ENCODE measurements at regions not wholly inside any gene's neighbourhood (a gene's known extent, or its start where the extent isn't known, plus 50 kb on each side); places are given as distances from the start of the nearest gene placed in this dataset.

DNA sequence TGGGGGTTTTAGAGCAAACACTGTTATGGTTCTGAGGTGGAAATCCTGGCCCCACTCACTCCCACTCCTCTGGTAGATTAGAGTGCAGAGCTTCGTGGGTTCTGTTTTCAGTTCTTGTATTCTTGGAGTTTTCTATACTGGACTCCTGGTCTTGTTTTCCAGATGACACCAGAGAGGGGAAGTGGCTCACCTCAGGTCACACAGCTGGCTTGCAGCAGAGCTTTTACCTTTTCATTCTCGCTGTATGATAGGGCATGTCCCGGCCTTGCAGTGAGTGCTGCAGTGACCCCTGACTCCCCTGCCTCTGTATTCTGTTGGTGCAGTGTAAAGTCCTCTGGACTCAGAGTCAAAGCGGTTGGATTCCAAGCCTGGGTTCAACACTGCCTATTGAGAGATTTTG lies 148.9 kb upstream of the MEX3C start (continued):
- TF ChIP-seq, protein P1, sequence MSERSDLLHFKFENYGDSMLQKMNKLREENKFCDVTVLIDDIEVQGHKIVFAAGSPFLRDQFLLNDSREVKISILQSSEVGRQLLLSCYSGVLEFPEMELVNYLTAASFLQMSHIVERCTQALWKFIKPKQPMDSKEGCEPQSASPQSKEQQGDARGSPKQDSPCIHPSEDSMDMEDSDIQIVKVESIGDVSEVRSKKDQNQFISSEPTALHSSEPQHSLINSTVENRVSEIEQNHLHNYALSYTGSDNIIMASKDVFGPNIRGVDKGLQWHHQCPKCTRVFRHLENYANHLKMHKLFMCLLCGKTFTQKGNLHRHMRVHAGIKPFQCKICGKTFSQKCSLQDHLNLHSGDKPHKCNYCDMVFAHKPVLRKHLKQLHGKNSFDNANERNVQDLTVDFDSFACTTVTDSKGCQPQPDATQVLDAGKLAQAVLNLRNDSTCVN (CRISPR knock-in tag; IDR thresholded peaks at IDR 0.05) = no peak
- TF ChIP-seq ZNF445 (CRISPR knock-in tag; IDR thresholded peaks at IDR 0.05; ENCODE audit: low read depth) (no peak), RBM14 (IDR thresholded peaks at IDR 0.05; ENCODE audit: borderline replicate concordance, insufficient read depth, low read depth, low read length) (no peak), ZNF583 (CRISPR knock-in tag; IDR thresholded peaks at IDR 0.05) (no peak), ZNF766 (CRISPR knock-in tag; conservative IDR thresholded peaks at IDR 0.05) (no peak), KLF16 (IDR thresholded peaks at IDR 0.05) (no peak), TAF9B (IDR thresholded peaks at IDR 0.05; ENCODE audit: partially characterized antibody) (no peak)
- TF ChIP-seq, protein P2, sequence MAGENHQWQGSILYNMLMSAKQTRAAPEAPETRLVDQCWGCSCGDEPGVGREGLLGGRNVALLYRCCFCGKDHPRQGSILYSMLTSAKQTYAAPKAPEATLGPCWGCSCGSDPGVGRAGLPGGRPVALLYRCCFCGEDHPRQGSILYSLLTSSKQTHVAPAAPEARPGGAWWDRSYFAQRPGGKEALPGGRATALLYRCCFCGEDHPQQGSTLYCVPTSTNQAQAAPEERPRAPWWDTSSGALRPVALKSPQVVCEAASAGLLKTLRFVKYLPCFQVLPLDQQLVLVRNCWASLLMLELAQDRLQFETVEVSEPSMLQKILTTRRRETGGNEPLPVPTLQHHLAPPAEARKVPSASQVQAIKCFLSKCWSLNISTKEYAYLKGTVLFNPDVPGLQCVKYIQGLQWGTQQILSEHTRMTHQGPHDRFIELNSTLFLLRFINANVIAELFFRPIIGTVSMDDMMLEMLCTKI (IDR thresholded peaks at IDR 0.05; ENCODE audit: partially characterized antibody) = no peak

DNA sequence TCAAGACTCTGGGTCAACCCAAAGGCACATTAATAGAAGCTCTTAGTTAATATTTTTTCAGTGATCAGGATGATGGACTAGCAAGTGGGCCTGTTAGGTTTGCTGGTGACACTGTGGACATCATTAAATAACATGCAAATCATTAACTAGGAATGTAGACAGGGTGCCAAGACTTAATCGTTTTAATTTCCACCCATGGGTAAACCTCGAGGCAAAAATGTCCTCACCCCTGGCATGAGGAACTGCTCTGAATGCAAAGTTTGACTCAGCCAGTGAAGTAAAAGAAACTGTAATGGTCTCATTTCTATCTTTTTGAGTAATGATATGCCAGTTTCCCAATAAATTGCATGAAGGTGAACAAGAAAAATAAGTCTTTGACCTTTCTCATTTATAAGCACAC lies 152.6 kb upstream of the MEX3C start:
- no peak for DNase-seq (ENCODE audit: extremely low read depth in 1 of 4, low spot score in 3 of 4)
- H3K9me1 ChIP-seq (ENCODE audit: control insufficient read depth, insufficient read depth, low read length) = no peaks in the 10 kb centered on the region
- no peak overlapping the region for H3K9ac ChIP-seq (ENCODE audit: insufficient read depth in 1 of 2, low read depth in 2 of 2, low read length in 2 of 2)
- H4K20me1 ChIP-seq (replicated peaks; ENCODE audit: control insufficient read depth, insufficient read depth, low read length) = no peaks in the 10 kb centered on the region
- H3K4me1 ChIP-seq (replicated peaks in 1 of 2; ENCODE audit: control insufficient read depth in 2 of 2, insufficient read depth in 2 of 2, low read length in 2 of 2) = no peaks in the 10 kb centered on the region
- BruUV-seq (replicated peaks) = no TSS peak
- no peak for TF ChIP-seq MTA3 (IDR thresholded peaks at IDR 0.05; ENCODE audit: borderline replicate concordance)
- no peak for TF ChIP-seq GATA2 (CRISPR knock-in tag; IDR thresholded peaks at IDR 0.05)
- TF ChIP-seq TARDBP (IDR thresholded peaks at IDR 0.05) = no peak
- TF ChIP-seq ZNF224 (CRISPR knock-in tag; IDR thresholded peaks at IDR 0.05) = no peak
- TF ChIP-seq SRSF9 (IDR thresholded peaks at IDR 0.05; ENCODE audit: borderline replicate concordance, low read depth, low read length) = no peak
- TF ChIP-seq MCM5 (IDR thresholded peaks at IDR 0.05; ENCODE audit: low read depth) = no peak
- H3K79me2 ChIP-seq (ENCODE audit: control insufficient read depth, insufficient read depth, low read length) = no peaks in the 10 kb centered on the region
- H3K27ac ChIP-seq (ENCODE audit: extremely low read depth, low read depth, low read length) = no peak overlapping the region
- intact Hi-C loops (cut with micrococcal nuclease) (no loop called here), in situ Hi-C loops (cut with MboI) (no loop called here)
- 0% methylated on average over 2 of the region's 2 CpGs for WGBS (ENCODE audit: insufficient coverage, low coverage, missing lambda C conversion rate)
- H3K4me3 ChIP-seq = no peak overlapping the region
- CTCF ChIA-PET (ENCODE audit: low intra/inter-chr PET ratio) = no interaction called here
- ATAC-seq = no peak
- H3K27me3 ChIP-seq (ENCODE audit: control insufficient read depth in 2 of 2, insufficient read depth in 2 of 2, low read length in 2 of 2) = no peaks in the 10 kb centered on the region
- H2AFZ ChIP-seq (ENCODE audit: low read depth, low read length) = no peak overlapping the region
- POLR2A ChIA-PET = no interaction called here
- no peak for FAIRE-seq
- H3K9me3 ChIP-seq (replicated peaks; ENCODE audit: control insufficient read depth, insufficient read depth, low read depth, low read length) = no peaks in the 10 kb centered on the region
- H3K36me3 ChIP-seq (ENCODE audit: control insufficient read depth, insufficient read depth, low read length) = no peaks in the 10 kb centered on the region
- no peak overlapping the region for H3K4me2 ChIP-seq (ENCODE audit: insufficient read depth, low read length)

All from K562 (cell line).